ENCODE measurements at regions not wholly inside any gene's neighbourhood (a gene's known extent, or its start where the extent isn't known, plus 50 kb on each side); places are given as distances from the start of the nearest gene placed in this dataset.
"Not testable (repeated sequence)": the region's sequence is repeated elsewhere in the genome, so short reads cannot be mapped to it uniquely, and the experiment has no call there.

DNA sequence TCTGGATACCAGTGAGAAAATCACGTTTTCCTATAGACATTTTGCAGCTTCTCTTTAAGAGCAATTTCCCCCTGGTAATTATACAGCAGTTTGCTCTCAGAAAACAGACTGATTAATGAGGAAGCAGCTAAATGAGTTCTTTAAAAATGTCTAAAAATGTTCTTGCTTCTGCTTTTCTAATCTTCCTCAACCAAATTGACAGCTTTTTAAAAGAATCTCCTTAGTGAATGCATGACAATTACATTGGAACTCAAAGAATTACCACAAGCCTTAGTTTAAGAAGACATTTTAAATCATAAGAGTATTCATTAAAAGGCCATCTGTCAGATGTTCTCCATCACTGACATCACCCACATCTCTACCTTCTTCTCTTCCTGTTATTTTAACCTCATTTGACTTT is 135.8 kb upstream of the PLXNC1 start:
- no peak overlapping the region for H3K27ac ChIP-seq (ENCODE audit: low read depth, low read length)
- no peaks in the 10 kb centered on the region for H3K4me1 ChIP-seq (ENCODE audit: control insufficient read depth, insufficient read depth, low read length)
- H3K36me3 ChIP-seq (ENCODE audit: control insufficient read depth, insufficient read depth, low read length), result no peaks in the 10 kb centered on the region
- H3K9ac ChIP-seq (ENCODE audit: low read length), result no peak overlapping the region
- no peaks in the 10 kb centered on the region for H3K27me3 ChIP-seq (ENCODE audit: control insufficient read depth, insufficient read depth, low read length)
- no peak overlapping the region for H3K4me3 ChIP-seq (ENCODE audit: low read length)

DNA sequence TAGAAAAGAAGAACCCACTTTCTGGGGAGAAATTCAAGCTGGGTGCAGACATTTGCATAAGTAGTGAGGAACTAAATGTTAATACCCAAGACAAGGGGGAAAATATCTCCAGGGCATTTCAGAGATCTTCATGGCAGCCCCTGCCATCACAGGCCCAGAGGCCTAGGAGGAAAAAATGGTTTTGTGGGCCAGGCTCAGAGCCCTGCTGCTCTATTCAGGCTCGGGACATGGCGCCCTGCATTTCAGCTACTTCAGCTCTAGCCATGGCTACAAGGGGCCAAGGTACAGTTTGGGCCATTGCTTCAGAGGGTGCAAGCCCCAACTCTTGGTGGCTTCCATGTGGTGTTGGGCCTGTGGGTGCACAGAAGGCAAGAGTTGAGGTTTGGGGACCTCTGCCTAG is 131.1 kb upstream of the PLXNC1 start:
- not testable (repeated sequence) for H3K27ac ChIP-seq (ENCODE audit: low read depth, low read length); H3K4me1 ChIP-seq (ENCODE audit: control insufficient read depth, insufficient read depth, low read length); H3K27me3 ChIP-seq (ENCODE audit: control insufficient read depth, insufficient read depth, low read length); H3K4me3 ChIP-seq (ENCODE audit: low read length); H3K9ac ChIP-seq (ENCODE audit: low read length); H3K36me3 ChIP-seq (ENCODE audit: control insufficient read depth, insufficient read depth, low read length)

DNA sequence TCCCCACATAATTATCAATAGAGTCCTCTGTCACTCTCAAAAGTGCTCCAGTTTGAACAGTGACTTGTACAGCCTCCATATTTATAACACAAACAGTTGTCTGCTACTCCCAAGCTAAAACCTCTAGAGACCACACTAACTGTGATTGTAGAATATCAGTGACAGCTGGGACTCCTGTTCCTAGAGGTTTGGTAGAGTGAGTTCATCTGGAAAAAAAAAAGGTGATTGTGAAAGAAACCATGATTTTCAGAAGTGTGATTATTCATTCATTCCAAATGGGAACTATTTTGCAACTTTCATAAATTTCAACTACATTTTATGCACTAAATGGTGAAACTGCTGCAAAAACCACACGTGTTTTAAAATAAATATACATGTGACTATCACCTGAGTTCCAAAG is 128.0 kb upstream of the PLXNC1 start:
- Histone ChIP-seq H3K4me1 (ENCODE audit: control insufficient read depth, insufficient read depth, low read length) (no peaks in the 10 kb centered on the region), H3K4me3 (ENCODE audit: low read length) (no peak overlapping the region), H3K36me3 (ENCODE audit: control insufficient read depth, insufficient read depth, low read length) (no peaks in the 10 kb centered on the region), H3K27ac (ENCODE audit: low read depth, low read length) (no peak overlapping the region), H3K27me3 (ENCODE audit: control insufficient read depth, insufficient read depth, low read length) (no peaks in the 10 kb centered on the region), H3K9ac (ENCODE audit: low read length) (no peak overlapping the region)

DNA sequence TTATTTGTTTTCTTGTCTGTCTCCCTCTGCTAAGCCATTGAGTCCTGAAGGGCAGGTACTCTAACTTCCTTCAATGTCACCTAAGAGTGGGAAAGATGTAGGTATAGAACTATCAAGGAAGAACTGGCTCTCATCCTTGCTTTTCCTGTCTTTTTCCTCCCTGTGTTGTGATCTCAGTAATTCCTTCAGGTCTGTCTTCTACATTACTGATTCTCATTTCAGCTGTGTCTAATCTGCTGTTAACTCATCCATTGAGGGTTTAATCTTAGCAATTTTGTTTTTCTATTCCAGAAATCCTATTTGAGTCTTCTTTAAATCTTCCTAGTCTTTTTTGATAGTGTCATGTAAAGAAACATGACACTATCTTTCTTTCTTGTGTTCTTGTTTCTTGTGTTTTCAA is 124.5 kb upstream of the PLXNC1 start:
- no peaks in the 10 kb centered on the region for H3K36me3 ChIP-seq (ENCODE audit: control insufficient read depth, insufficient read depth, low read length)
- H3K4me3 ChIP-seq (ENCODE audit: low read length), result no peak overlapping the region
- no peaks in the 10 kb centered on the region for H3K27me3 ChIP-seq (ENCODE audit: control insufficient read depth, insufficient read depth, low read length)
- H3K27ac ChIP-seq (ENCODE audit: low read depth, low read length), result no peak overlapping the region
- no peak overlapping the region for H3K9ac ChIP-seq (ENCODE audit: low read length)
- no peaks in the 10 kb centered on the region for H3K4me1 ChIP-seq (ENCODE audit: control insufficient read depth, insufficient read depth, low read length)

DNA sequence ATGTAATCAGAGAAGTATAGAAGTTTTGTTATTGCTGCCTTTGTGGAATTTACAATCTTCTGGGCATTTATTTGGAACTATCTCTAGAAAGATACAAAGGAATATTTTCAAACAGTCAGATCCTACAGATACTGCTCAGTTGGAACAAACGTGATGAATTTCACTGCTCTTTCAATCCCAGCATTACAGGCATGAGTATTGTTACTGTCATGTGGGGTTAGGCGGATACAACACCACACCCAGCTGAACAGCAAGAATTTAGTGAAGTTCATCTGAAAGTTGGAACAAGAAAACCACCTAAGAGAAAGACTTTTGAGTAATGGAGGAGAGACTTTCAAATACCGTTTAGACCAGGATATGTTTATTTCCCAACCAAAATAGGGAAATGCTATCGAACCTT is 123.3 kb upstream of the PLXNC1 start:
- no peaks in the 10 kb centered on the region for H3K36me3 ChIP-seq (ENCODE audit: control insufficient read depth, insufficient read depth, low read length)
- H3K27ac ChIP-seq (ENCODE audit: low read depth, low read length), result no peak overlapping the region
- no peak overlapping the region for H3K9ac ChIP-seq (ENCODE audit: low read length)
- H3K27me3 ChIP-seq (ENCODE audit: control insufficient read depth, insufficient read depth, low read length), result no peaks in the 10 kb centered on the region
- H3K4me3 ChIP-seq (ENCODE audit: low read length), result no peak overlapping the region
- no peaks in the 10 kb centered on the region for H3K4me1 ChIP-seq (ENCODE audit: control insufficient read depth, insufficient read depth, low read length)

DNA sequence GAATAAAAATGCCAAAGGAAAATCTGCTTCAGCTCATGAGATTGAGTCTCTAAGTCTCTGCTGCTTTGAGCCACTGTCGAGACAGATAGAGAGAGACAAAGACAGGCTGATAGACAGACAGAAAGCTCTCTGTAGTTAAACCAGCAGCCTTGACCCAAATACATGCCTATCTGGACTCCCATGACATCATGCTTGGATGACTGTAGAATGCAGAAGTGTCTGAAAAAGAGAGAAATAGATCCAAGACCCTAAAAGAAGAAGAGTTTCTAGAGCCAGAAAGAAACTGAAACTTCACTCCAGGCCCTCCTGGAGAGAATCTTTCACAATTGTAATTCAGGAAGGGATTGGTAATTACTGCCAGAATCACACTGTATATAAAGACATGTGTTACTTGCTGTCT is 122.6 kb upstream of the PLXNC1 start:
- Histone ChIP-seq H3K27ac (ENCODE audit: low read depth, low read length) (no peak overlapping the region), H3K4me3 (ENCODE audit: low read length) (no peak overlapping the region), H3K27me3 (ENCODE audit: control insufficient read depth, insufficient read depth, low read length) (no peaks in the 10 kb centered on the region), H3K36me3 (ENCODE audit: control insufficient read depth, insufficient read depth, low read length) (no peaks in the 10 kb centered on the region), H3K4me1 (ENCODE audit: control insufficient read depth, insufficient read depth, low read length) (no peaks in the 10 kb centered on the region), H3K9ac (ENCODE audit: low read length) (no peak overlapping the region)

DNA sequence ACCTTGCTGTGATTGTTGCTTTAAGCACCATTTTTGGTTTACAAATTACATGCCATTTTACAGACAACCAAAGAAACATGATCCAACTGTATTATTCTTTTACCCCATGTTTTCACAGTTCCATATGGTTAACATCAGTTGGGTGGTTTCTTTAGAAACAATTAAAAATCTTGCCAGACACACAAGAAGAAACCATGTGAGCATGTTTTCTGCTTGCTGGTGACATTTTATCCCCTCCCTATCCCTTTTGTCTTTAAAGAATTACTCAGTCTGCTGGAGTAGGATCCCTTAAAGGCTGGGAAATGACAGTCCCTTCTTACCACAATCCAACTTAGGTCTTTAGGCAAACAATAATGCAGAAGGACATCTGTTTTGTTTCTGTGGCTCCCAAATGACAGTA is 121.8 kb upstream of the PLXNC1 start:
- H3K4me3 ChIP-seq (ENCODE audit: low read length), result no peak overlapping the region
- no peak overlapping the region for H3K27ac ChIP-seq (ENCODE audit: low read depth, low read length)
- no peaks in the 10 kb centered on the region for H3K36me3 ChIP-seq (ENCODE audit: control insufficient read depth, insufficient read depth, low read length)
- H3K9ac ChIP-seq (ENCODE audit: low read length), result no peak overlapping the region
- H3K4me1 ChIP-seq (ENCODE audit: control insufficient read depth, insufficient read depth, low read length), result no peaks in the 10 kb centered on the region
- H3K27me3 ChIP-seq (ENCODE audit: control insufficient read depth, insufficient read depth, low read length), result no peaks in the 10 kb centered on the region

DNA sequence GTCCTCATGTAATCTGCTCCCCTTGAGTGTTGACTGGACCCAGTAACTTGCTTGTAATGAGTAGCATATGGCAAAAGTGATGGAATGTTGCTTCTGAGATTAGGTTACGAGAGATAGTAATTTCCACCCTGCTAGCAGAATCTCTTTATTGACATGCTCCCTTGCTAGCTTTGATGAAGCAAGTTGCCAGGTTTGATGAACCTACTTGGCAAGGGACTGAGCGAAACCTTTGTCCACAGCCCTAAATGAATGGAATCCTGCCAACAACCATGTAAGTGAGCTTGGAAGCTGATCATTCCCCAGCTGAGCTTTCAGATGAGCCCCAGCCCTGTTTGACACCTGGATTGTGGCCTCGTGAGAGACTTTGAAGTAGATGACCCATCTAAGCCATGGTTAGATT is 120.8 kb upstream of the PLXNC1 start:
- no peaks in the 10 kb centered on the region for H3K4me1 ChIP-seq (ENCODE audit: control insufficient read depth, insufficient read depth, low read length)
- H3K36me3 ChIP-seq (ENCODE audit: control insufficient read depth, insufficient read depth, low read length), result no peaks in the 10 kb centered on the region
- H3K4me3 ChIP-seq (ENCODE audit: low read length), result no peak overlapping the region
- no peak overlapping the region for H3K27ac ChIP-seq (ENCODE audit: low read depth, low read length)
- no peaks in the 10 kb centered on the region for H3K27me3 ChIP-seq (ENCODE audit: control insufficient read depth, insufficient read depth, low read length)
- no peak overlapping the region for H3K9ac ChIP-seq (ENCODE audit: low read length)

DNA sequence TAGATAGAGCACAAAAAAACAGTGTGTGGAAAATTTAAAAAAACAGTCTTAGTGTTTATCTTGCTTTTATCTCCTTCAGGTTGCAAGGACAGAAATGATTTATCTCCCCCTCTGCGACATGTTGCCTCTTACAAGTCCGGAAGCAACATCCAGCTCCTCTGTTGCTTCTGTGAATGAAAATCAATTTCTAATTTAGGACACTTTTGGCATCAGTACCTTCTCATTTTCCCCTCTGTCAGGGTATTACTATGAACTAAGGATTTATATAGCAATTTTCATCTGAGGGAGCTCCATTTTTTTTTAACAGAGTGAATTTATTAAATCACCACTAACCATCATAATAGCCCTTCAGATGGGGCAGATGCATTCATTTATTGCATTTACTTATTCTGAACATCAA is 116.6 kb upstream of the PLXNC1 start:
- H3K4me1 ChIP-seq (ENCODE audit: control insufficient read depth, insufficient read depth, low read length), result no peaks in the 10 kb centered on the region
- no peaks in the 10 kb centered on the region for H3K36me3 ChIP-seq (ENCODE audit: control insufficient read depth, insufficient read depth, low read length)
- no peak overlapping the region for H3K4me3 ChIP-seq (ENCODE audit: low read length)
- H3K9ac ChIP-seq (ENCODE audit: low read length), result no peak overlapping the region
- H3K27me3 ChIP-seq (ENCODE audit: control insufficient read depth, insufficient read depth, low read length), result no peaks in the 10 kb centered on the region
- H3K27ac ChIP-seq (ENCODE audit: low read depth, low read length), result no peak overlapping the region

DNA sequence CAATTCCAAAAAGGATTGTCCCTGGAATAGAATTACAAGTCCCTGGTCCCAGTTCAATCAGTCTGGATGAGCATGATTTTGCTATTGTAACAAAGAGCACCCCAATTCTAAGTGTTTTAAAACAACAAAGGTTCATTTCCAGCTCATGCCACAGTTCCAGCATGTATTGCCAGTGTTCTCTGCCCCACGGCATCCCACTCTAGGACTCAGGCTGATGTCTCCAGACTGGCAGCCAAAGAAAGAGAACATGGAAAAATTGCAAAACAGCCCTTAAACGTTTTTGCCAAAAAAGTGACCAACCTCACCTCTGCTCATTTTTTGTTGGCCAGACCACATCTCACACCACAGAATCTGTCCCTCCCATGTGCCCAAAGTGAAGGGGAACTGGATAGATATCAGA is 116.0 kb upstream of the PLXNC1 start:
- no peaks in the 10 kb centered on the region for H3K36me3 ChIP-seq (ENCODE audit: control insufficient read depth, insufficient read depth, low read length)
- no peak overlapping the region for H3K27ac ChIP-seq (ENCODE audit: low read depth, low read length)
- H3K27me3 ChIP-seq (ENCODE audit: control insufficient read depth, insufficient read depth, low read length), result no peaks in the 10 kb centered on the region
- no peak overlapping the region for H3K4me3 ChIP-seq (ENCODE audit: low read length)
- no peak overlapping the region for H3K9ac ChIP-seq (ENCODE audit: low read length)
- H3K4me1 ChIP-seq (ENCODE audit: control insufficient read depth, insufficient read depth, low read length), result no peaks in the 10 kb centered on the region

DNA sequence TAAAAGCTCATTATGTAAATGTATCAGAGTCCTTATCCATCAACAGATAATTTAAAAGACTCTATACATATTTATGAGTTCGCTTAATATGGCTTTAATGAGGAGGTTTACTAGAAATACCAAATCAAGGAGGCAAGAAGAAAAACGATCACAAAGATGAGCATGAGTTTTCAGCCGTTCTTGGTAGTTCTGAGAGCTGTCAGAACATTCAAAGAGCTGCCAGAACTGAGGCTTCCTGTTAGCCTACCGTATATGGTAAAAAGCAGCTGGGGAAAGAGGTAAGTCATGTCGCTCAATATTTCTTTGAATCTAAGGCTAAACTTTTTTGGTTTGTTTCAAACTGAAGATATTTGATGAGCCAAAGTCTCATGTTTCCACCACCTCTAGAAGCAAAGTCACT is 115.3 kb upstream of the PLXNC1 start:
- no peak overlapping the region for H3K4me3 ChIP-seq (ENCODE audit: low read length)
- H3K27ac ChIP-seq (ENCODE audit: low read depth, low read length), result no peak overlapping the region
- no peaks in the 10 kb centered on the region for H3K36me3 ChIP-seq (ENCODE audit: control insufficient read depth, insufficient read depth, low read length)
- no peaks in the 10 kb centered on the region for H3K27me3 ChIP-seq (ENCODE audit: control insufficient read depth, insufficient read depth, low read length)
- H3K4me1 ChIP-seq (ENCODE audit: control insufficient read depth, insufficient read depth, low read length), result no peaks in the 10 kb centered on the region
- H3K9ac ChIP-seq (ENCODE audit: low read length), result no peak overlapping the region

DNA sequence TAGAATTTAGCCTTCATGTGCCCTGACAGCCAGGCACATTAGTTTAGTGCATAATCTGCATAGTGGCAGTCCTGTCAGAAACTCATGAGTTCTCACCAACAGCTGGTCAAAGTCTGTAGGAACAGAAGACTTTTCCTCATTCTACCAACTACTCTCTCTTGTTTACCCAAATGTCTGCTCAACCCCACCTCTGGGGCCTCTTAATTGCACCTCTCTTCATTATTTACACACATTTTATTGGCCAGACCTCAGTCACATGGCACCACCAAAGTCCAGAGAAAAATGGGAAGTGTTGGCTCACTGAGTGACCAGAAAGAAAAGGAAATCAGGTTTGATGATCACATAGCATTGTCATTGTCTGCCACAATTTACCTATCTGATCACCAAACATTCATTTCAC is 114.6 kb upstream of the PLXNC1 start:
- Histone ChIP-seq H3K36me3 (ENCODE audit: control insufficient read depth, insufficient read depth, low read length) (no peaks in the 10 kb centered on the region), H3K27me3 (ENCODE audit: control insufficient read depth, insufficient read depth, low read length) (no peaks in the 10 kb centered on the region), H3K4me1 (ENCODE audit: control insufficient read depth, insufficient read depth, low read length) (no peaks in the 10 kb centered on the region), H3K27ac (ENCODE audit: low read depth, low read length) (no peak overlapping the region), H3K9ac (ENCODE audit: low read length) (no peak overlapping the region), H3K4me3 (ENCODE audit: low read length) (no peak overlapping the region)

DNA sequence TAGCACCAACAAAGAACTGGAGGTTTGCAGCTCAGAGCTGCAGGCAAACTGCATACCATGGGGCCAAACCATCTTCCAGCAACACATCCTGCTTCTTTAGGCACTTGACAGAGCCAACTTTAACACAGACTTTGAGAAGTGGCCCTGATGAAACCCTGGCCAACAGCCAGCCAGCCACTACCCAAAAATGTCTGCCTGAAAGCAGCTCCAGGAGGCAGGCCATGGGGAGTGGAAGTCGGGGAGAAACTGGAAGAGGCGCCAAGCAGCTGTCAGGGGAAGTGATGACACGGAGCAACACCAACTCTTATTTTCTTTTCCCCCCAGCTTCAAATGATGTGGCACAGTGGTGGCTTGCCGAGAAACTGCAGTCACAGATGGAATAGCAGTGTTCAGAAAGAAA is 110.9 kb upstream of the PLXNC1 start:
- H3K36me3 ChIP-seq (ENCODE audit: control insufficient read depth, insufficient read depth, low read length), result no peaks in the 10 kb centered on the region
- no peak overlapping the region for H3K9ac ChIP-seq (ENCODE audit: low read length)
- no peak overlapping the region for H3K4me3 ChIP-seq (ENCODE audit: low read length)

DNA sequence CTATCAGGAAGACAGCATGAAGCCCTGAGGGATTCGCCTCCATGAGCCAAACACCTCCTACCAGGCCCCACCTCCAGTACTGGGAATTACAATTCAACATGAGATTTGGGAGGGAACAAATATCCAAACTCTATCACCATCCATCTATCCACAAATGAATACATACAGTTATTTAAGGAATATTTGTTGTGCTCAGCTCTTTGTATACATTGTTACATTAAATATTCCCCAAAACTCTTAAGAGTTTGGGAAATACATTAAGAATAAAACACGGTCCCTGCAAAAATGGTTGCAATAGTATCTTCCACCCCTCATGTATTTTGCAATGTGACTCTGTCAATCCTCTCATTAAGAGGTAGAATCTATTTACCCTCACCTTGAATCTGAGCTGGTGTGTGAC is 109.8 kb upstream of the PLXNC1 start:
- Histone ChIP-seq H3K27ac (ENCODE audit: low read depth, low read length) (no peak overlapping the region), H3K4me3 (ENCODE audit: low read length) (no peak overlapping the region), H3K27me3 (ENCODE audit: control insufficient read depth, insufficient read depth, low read length) (no peaks in the 10 kb centered on the region), H3K4me1 (ENCODE audit: control insufficient read depth, insufficient read depth, low read length) (no peaks in the 10 kb centered on the region), H3K36me3 (ENCODE audit: control insufficient read depth, insufficient read depth, low read length) (no peaks in the 10 kb centered on the region), H3K9ac (ENCODE audit: low read length) (no peak overlapping the region)

More for the DNA sequence above, 110.9 kb upstream of the PLXNC1 start:
- Histone ChIP-seq H3K27me3 (ENCODE audit: control insufficient read depth, insufficient read depth, low read length) (no peaks in the 10 kb centered on the region), H3K4me1 (ENCODE audit: control insufficient read depth, insufficient read depth, low read length) (no peaks in the 10 kb centered on the region), H3K27ac (ENCODE audit: low read depth, low read length) (no peak overlapping the region)

Data from rectal smooth muscle tissue (tissue), 1 donor.